SKM-1 treated with dmso at 0.1 percent for 144 hours (cell line): ENCODE measurements at regions not wholly inside any gene's neighbourhood (a gene's known extent, or its start where the extent isn't known, plus 50 kb on each side); places are given as distances from the start of the nearest gene placed in this dataset.
"Not testable (repeated sequence)": the region's sequence is repeated elsewhere in the genome, so short reads cannot be mapped to it uniquely, and the experiment has no call there.

Experiments used
- DNase-seq: peaks from one replicate; lab custom pipeline; 2025; ENCODE audit not compliant: unreplicated experiment; lab: John Stamatoyannopoulos, UW

DNA sequence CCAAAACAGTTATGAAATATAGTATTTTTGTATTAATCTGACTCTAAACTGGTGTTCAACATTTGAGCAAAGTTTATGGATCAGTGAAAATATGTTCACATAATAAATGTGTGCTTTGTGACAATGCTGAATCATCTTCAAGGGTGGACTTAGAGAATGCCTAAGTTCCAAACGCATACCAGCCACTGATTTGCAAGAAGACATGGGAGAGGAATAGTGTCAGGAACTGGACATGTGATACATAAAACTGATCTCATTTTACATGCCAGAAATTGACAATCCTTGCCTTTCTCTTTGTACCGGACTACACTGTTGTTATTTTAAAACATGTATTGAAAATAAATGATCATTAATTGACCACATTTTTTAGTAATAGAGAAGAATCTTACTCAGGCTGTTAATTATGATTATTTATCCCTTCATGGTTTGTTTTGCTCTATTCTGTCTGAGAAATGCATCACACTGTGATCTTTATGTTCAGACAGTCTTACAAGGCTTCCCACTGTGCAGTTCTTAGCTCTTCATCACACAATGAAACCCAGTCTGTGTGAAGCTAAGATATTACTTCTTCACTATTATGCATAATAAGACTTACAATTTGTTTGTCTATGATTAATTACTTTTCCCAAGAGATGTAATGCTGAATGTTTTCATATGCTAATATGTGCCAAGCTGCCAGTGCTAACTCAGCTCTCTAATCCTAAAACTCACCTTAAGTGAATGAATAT is 1180.6 kb upstream of the CDH8 start:
- no peak for DNase-seq

DNA sequence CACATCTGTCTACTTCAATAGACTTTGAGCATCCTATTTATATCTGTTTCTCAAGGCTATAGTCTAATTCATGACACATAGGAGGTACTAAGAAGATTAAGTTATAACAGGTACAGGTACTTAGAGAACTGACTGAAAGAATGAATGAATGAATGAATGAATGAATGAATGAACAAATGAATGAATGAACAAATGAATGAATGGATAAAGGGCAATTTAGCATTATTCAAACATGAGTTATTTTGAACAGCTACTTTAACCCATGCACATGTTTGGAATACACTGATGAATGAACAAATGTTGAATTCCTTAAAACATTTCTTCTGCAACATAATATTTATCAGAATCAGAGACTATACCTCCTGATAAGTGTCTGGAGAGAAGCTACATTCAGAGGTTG is 1165.6 kb upstream of the CDH8 start:
- DNase-seq, result no peak

DNA sequence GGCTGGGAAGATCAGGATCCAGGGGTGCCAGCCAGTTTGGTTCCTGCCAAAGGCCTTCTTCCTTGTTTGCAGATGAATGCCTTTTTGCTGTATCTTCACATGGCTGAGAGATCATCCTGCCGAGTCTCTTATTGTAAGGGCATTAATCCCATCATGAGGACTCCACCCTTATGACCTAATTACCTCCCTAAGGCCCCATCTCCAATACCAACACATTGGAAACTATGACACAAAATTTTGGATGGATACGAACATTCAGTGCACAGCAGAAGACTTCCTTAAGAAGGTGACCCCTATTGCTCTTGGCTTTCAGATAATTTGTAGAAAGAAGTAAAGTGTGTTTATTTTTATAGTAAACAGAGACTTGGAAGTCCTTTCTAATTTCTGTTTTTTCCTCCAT is 1164.7 kb upstream of the CDH8 start:
- no peak for DNase-seq

DNA sequence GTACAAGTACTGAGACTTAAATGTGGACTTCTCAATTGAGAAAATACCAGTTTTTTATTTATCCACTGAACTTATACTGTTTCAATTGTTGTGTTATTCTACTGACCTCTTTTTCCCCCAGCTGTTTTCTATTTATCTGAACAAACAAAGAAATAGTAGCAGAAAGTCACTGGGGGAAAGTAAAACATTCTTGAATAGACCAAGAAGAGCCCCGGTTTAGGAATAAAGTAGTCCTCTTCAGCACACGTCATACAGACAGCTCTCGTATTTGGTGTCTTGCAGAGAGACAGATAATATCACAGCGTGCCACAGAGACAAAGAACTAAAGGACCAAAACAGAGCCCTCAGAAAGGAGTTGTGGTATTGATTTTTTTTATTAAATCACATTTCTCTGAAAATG is 1159.1 kb upstream of the CDH8 start:
- no peak for DNase-seq

DNA sequence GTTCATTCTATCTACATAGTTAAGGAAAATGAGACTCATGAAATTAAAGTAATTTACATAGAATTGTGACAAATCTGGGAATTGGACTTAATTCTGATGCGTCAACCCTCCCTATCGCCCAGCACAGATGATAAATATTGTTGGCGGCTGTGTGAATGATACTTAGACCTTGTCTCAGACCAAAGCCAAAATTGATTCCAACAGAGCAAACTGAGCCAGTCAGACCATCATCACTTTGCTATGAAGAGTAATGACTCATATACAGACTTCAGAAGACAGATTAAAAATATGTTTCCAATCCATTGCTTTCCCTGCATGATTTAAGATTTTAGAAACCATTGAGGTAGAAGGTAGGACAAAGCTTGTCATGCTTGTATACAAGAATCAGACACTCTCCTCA is 1156.7 kb upstream of the CDH8 start:
- DNase-seq, result no peak

DNA sequence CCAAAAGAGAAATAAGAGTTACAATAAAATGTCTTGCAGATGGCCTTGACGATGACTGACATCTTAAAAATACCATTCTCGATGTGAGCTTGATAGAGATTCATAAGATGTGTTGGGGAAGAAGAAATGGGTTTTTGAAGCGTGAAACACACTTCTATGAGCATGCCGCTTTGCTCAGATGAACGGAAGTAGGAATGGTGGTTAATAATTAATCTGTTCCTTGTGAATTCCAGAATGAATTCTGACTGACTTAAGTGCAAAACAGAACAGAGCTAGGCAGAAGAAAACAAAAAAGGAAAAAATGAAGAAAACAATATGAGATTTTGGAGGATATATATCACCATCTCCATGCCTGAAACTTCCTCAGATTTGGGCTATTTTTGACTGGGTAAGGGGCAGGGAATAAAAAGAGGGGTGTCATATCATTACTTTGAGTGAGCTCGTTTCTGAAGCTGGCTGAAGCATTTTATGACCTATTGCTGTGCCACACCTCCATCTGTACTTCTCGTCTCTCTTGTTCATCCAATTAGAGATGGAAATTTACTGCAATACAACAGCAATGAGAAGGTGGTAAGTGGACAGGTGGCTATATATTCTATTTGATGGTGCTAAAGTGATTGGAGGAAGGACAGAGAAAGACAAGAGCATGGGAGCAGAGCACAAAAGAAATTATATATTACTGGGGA is 1152.0 kb upstream of the CDH8 start:
- no peak for DNase-seq

DNA sequence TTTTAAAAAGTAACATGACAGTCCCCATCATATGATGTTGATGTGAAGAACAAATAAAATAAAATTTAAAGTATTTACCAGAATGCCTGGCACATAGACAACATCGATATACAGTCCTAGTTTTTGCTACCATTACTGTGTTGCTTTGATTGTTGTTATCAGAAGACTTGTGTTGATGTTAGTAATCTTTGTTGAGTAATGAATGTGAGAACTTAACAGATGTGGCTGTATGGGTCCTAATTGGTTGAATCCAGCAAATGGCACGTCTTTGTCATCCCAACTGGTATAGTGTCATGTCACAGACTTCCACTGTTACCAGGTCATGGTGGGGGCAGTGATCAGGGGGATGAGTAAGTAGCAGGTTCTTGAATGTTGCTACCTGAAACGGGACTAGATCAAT is 1151.4 kb upstream of the CDH8 start:
- DNase-seq, result no peak

DNA sequence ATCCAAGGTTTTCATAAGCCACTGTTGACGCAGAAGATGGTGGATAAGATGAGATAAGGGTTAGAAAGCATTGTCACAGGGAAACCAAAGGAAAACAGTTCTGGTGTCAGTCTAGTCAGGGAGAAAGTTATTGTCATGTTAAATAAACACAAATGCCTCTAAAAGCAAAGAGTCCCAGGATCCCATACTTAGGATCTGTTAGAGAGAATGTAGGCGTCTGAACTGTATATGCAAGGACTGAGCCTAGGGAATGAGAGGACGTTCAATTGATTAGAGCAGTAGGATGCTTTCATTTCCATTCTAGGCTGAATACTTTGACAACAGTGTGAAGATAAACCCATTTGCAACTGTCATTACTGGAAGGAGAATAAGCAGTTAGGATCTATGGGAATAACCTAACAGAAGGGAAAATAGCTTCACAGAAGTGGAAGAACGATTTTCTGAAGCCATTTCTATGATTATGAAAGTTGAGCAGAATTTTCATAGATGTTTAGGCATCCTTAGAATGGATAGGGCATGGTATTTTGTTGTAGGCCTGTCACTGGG is 1149.1 kb upstream of the CDH8 start:
- no peak for DNase-seq

DNA sequence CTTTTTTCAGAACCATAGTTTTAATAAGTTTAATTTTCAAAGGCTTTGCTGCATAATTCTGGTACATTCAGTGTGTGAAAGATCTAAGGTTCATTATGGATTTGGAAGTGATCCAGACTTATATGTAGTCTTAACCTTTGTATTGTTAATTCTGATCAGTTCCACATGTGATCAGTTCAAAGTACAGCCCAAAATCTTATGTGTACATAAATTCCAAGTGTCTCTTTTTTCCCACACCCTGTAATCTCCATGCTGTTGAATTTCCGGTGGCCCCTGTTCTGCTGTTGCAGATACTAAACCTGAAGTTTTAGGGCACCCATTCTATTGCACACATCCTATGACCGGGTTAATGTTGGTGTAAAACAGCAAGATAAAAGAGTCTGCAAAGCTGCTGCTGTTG is 1147.5 kb upstream of the CDH8 start:
- no peak for DNase-seq

DNA sequence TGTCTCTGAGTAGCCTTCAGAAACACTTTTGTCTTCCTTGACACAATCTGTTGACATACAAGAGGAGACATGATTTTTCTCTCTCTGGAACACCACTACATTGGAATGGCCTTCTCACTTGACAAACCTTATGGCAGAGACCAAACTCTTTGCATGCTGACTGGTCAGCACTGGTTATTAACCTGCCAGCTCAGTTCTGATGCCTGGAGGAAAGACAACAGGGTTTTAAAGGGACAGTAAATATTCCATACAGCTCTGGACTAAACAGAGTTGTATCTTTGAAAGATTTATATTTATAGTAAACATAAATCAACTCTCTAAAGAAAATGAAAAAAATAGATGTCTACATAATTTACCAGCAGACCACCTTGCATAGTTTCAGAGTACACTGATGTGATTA is 1139.1 kb upstream of the CDH8 start:
- DNase-seq, result no peak

DNA sequence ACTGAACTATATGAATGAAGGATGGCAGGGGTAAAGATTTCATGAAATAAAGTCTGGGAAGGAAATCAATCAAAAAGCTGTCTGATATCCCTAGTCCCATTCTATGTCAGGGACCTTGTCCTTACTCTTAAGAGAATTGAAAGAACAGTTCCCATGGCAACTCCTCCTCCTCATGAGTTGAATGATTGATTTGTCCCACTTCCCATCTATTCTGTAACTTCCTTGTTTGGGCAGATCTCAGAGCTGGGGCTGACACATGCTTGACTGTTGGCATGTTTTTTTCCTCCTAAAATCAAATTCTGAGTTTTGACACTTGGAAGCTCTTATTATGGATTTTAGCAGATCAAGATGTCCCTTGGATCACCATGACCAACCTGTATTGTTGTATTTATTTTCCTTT is 1138.6 kb upstream of the CDH8 start:
- DNase-seq, result no peak

DNA sequence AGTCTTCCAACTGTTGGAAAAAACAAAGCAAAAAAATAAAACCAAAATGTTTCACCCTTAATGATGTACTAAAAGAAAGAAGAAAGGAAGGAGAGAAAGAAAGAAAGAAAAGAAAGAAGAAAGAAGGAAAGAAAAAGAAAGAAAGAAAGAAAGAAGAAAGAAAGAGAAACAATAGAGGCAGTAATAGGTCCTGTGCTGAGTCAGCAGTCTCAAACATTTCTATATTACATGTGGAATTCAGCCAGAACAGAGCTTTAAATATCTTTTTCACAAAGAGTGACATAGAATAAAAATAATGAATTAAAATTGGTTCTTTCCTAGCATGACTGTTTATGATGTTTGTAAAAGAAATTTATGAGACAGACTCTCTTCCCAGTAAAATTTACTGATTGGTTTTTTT is 1135.3 kb upstream of the CDH8 start:
- no peak for DNase-seq

DNA sequence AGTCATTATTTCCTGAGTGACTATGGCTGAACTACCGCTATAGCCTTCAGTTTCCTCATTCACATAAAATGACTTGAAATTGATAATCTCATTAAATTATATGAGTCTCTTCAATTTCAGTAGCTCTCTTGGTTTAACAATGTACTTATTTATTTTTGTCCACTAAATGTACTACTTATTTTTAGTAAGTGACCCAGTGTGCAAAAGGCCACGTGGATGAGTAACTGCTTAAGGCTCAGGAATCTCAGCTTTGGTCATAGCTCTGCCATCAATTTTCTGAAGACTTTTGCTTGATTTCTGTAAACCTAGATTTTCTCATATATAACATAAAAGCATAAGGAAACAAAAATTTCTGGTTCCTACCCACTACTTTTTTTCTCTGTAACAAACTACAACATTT is 1132.9 kb upstream of the CDH8 start:
- no peak for DNase-seq

DNA sequence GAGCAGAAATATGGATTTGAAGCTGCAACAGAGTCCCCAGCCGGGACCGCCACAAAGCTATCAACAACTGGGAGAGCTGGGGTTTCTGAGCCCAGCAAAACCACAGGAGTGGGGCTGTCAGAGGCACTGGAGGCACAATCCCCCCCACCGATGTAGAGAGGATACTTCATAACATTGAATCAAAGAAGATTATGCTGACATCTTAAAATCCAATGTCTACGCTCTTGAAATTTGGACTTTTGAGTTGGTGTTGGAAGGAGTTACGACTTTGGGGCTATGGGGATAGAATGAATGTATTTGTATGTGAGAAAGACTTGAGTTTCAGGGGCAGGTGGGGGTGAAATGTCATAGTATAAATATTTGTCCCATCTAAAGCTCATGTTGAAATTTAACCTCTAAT is 1121.6 kb upstream of the CDH8 start:
- DNase-seq, result no peak

DNA sequence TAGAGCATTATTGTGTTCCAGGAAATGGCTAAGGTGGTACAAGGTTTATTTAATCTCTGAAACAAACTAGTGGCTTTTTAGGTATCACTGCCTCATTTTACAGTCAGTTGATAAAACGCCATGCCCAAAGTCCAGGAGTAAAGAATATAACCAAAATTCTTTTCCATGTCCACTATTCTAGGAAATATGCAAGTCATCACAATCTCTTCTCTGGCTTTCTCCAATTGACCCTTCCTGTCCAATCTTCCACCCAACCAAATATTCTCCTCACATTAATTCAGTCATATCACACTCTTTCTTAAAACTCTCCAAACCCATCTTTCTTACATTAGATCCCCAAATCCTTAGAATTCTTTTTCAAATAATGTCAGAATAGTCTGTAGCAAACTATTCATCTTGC is 1110.0 kb upstream of the CDH8 start:
- DNase-seq, result no peak

DNA sequence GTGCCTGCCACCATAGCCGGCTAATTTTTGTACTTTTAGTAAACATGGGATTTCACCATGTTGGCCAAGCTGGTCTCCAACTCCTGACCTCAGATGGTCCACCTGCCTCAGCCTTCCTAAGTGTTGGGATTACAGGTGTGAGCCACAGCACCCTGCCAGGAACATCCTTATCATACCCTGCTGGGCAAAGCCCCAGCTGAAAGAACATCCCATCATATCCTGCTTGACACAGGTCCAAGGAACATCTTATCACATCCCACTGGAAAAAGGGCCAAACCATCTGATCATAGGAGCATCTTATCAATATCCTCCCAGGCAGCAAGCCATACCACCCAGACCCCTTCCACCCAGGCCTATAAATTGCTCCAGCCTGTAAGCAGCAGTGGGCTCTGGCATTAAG is 1109.2 kb upstream of the CDH8 start:
- DNase-seq, result no peak

DNA sequence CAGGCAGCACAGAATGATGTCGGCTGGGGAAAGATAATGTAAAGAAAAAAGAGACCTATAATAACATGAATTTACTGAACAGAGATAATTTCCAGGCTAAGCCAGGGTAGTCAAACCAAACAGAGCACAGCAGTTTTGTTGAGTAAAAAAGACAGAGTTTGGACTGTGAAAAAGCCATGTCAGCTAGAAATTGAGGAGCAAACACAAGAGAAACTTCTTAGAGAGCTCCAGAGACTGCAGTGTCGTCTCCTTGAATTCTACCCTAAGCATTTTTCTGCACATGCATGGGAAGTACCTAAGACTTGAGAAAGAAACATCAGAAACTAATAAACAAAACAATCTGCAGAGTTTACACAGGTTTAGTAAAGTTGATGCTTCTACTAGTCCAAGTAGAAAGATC is 1098.8 kb upstream of the CDH8 start:
- DNase-seq, result no peak

DNA sequence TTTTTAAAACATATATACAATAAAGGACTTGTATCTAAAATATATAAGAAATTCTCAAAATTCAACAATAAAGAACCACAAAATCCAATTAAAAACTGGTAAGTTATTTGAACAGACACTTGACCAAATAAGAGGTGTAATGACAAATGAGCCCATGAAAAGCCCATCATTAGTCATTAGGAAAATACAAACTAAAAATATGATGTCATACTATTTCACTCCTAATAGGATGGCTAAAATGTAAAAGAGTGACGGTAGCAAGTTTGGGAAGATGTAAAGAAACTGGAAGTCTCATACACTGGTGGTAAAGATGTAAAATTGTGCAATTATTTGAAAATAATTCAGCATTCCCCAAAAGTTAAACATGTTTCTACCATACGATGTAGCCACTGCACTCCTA is 1095.3 kb upstream of the CDH8 start:
- no peak for DNase-seq

DNA sequence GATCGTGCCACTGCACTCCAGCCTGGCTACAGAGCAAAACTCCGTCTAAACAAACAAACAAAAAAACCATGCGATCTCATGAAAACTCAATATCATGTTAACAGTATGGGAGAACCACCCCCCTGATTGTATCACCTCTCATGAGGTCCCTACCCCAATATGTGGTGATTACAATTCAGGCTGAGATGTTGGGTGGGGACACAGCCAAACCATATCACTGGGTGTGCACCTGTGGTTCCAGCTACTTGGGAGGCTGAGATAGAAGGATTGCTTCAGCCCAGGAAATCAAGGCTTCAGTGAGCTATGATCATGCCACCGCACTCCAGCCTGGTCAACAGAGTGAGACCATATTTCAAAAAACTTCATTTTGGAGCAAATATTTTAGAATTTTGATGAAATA is 1094.7 kb upstream of the CDH8 start:
- DNase-seq, result no peak

DNA sequence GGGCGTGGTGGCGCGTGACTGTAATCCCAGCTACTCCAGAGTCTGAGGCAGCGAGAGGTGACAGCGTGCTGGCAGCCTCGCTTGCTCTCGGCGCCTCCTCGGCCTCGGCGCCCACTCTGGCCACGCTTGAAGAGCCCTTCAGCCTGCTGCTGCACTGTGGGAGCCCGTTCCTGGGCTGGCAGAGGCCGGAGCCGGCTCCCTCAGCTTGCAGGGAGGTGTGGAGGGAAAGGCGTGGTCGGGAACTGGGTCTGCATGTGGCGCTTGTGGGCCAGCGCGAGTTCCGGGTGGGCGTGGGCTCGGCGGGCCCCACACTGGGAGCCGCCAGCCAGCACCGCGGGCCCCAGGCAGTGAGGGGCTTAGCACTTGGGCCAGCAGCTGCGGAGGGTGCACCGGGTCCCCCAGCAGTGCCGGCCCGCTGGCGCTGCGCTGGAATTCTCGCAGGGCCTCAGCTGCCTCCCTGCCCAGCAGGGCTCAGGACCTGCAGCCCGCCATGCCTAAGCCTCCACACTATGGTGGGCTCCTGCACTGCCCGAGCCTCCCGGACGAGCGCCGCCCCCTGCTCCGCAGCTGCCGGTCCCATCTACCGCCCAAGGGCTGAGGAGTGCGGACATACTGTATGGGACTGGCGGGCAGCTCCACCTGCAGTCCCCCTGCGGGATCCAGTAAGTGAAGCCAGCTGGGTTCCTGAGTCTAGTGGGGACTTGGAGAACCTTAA is 1093.3 kb upstream of the CDH8 start:
- DNase-seq, result no peak

DNA sequence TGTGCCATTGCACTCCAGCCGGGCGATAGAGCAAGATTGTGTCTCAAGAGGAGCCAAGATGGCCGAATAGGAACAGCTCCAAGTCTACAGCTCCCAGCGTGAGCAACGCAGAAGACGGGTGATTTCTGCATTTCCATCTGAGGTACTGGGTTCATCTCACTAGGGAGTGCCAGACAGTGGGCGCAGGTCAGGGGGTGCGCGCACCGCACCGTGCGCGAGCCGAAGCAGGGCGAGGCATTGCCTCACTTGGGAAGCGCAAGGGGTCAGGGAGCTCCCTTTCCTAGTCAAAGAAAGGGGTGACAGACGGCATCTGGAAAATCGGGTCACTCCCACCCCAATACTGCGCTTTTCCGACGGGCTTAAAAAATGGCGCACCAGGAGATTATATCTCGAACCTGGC is 1083.7 kb upstream of the CDH8 start:
- DNase-seq, result not testable (repeated sequence)

DNA sequence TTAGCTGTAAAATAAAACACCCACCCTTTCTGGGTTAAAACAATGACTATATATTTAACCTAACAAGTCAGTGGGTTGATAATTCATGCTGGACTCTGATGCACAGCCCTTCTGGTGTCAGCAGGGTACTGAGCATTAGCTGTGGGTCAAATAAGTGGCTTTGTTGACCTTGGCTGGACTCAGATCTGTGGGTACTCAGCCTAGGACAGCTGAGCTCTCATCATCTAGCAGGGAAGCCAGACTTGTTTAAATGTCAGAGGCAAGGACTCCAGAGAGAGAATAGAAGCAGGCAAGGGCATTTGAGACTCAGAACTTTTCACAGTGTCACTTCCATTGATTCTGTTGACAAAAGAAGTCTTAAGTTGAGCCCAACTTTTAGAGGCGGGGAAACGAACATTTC is 1063.8 kb upstream of the CDH8 start:
- DNase-seq, result no peak
